ENCODE measurements at regions not wholly inside any gene's neighbourhood (a gene's known extent, or its start where the extent isn't known, plus 50 kb on each side); places are given as distances from the start of the nearest gene placed in this dataset.
"Not testable (repeated sequence)": the region's sequence is repeated elsewhere in the genome, so short reads cannot be mapped to it uniquely, and the experiment has no call there.

DNA sequence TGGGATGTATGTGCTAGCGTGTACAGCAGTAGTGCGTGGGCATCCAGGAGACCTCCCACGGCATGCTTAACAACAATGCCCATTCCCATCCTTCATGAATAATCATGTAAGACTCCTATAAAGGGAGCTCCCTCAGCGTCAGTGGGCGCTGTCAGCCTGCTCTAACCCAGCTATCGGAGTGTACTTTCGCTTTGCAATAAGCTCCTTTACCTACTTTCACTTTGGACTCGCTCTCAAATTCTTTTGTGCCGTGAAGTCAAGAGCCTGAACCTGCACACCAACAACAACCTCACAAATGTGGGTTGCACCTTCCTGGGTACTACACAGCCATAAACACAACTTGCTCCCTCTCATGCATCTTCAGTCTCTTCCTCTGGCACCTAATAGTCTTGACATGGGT, 114.8 kb upstream of the PAXBP1 start:
- DNase-seq, result no peak

DNA sequence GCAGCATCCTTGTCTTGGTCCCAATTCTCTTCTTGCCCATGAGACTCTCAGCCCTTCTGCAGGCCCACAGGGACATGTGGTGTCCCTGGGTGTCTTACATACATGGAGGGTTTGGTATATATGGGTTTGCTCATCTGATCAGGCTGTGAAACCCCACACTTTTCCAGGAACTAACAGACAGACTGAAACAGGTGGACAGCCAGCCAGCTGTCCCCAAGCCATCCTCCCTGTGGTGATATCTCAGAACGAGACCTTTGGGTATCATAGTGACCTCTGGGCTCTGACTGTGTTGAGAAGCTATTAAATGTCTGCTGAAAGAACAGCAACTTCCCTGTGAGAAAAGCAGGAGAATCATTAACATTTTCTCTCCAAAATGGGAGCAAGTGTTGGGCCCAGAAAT, 115.5 kb upstream of the PAXBP1 start:
- no peak for DNase-seq

DNA sequence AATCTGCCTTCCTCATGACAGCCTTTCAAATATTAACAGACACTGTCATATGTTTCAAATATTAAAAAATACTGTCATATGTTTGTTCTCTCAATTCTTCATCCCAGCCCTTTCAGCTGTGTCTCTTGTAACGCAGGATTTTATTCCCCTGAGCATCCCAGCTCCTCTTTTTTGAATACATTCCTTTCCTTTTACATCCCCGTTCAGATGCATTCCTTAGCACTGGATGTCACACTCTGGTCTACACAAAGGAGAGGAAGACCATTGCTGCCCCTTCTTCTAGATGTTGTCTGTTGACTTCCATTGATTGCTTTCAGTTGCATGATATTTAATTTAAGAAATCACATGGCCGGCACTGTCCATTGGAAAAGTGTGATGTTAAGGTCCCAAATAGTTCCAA, 117.4 kb upstream of the PAXBP1 start:
- no peak for DNase-seq

DNA sequence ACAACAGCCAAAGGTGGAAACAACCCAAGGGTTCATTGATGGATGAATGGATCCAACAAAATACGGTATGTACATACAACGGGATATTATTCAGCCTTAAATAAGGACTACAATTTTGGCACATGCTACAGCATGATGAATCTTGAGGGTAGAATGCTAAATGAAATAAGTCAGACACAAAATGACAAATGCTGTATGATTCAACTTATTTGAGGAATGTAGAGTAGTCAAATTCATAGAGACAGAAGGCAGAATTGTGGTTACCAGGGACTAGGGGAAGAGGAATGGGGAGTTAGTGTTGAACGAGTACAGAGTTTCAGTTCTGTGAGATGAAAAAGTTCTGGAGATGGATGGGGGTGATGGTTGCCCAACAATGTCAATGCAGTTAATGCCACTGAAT, 118.0 kb upstream of the PAXBP1 start:
- no peak for DNase-seq

DNA sequence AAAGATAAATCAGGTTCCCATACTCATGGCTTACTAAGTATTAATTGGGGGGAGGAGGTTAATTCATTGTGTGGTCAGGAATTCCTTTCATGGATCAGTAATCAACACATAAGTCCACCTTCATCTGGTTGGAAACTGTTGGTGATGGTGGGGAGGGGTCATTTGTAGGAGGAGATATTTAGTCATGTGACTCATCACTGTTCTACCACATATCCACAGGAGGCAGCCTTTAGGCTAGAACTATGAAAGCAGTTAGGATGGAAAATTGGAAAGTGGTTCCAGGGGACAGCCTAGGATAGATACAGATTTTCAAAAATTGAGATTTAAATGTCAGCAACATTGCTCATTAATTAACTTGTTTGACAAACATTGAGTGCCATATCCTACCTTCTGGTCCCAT, 122.8 kb upstream of the PAXBP1 start:
- DNase-seq, result no peak

DNA sequence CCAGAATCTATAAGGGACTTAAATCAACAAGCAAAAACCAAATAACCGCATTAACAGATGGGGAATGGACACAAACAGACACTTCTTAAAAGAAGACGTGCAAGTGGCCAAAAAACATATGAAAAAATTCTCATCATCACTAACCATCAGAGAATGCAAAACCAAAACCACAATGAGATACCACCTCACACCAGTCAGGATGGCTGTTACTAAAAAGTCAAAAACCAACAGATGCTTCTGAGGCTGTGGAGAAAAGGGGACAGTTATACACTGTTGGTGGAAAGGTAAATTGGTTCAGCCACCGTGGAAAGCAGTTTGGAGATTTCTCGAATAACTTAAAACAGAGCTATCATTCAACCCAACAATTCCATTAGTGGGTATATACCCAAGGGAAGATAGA, 124.9 kb upstream of the OLIG2 start:
- DNase-seq, result no peak

DNA sequence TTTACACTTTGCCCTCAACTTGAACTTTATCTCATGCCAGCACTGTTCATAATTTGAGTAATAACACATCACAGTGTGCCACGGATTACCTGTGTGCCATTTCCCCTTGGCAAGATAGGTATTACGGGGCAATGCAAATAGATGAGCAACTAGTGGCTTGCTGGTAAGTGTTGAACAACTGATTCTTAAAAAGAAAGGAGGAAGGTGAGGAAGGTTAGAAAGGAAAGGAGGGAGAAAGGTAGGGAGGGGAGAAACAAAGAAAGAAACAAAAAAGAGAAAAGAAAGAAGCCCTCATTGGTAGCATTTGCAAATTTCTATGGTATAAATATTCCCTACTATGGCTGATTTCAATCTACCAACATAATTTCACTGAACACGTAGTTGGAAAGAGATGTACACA, 118.2 kb upstream of the OLIG2 start:
- DNase-seq, result no peak

DNA sequence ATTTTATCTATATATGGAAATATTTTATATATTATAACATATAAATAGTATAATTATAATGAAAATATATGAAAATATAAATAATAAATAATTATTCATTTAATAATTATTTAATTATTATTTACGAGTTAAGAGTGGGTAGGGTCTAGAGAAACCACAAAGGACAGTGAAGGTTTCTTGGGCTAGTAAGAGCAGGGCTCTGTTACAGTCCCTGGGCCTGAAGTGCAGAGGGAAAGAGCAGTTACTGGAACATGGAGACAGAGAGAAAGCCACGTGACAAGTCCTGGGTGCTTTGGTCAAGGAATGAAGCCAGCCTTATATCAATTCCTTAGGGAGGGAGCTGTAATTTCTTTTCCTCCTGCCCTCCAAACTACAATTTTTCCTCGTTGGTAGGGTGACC, 117.2 kb upstream of the OLIG2 start:
- DNase-seq, result no peak

DNA sequence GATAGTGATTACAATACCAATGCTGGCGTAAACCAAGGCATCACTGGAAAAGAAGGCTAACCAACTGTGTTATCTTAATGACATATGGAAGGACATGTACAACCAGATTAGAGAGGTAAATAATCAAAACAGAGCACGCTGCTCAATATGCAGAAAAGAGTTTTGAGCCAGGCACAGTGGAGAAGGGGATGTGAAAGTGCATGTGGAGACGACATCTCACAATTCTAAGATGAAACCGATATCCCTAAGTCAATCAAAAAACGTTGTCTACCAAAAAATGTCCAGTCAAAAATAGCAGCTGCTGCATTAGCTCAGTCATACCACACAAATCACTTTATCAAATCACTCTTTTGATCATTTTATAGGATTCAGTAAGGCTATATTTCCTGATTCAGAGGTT, 116.3 kb upstream of the OLIG2 start:
- no peak for DNase-seq

DNA sequence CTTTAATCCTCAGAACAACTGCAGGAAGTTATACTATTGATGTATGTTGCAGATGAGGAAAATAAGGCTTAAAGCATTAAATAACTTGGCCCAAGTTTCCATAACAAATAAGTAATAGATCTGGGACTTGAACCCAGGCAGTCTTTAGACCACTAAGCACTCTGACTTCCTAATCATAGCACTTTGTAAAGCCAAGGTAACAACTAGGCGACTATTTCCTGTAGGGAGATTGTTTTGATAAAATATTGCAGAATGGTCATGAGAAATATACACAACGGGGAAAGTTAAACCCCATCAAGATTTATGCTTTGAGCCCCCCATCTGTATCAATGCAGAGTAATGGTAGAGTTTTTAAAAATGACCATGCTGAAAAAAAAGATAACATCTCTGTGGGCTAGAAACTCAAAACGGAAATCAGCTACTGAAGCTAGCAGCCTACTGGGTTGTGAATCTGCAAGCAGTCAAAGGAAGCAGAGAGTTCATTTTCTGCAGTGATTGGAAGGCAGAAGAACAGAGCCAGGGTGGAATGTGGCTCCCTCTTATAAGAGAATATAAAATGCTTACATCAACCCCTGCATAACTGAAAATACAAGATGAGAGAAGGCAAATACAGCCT, 111.2 kb upstream of the OLIG2 start:
- no peak for DNase-seq

DNA sequence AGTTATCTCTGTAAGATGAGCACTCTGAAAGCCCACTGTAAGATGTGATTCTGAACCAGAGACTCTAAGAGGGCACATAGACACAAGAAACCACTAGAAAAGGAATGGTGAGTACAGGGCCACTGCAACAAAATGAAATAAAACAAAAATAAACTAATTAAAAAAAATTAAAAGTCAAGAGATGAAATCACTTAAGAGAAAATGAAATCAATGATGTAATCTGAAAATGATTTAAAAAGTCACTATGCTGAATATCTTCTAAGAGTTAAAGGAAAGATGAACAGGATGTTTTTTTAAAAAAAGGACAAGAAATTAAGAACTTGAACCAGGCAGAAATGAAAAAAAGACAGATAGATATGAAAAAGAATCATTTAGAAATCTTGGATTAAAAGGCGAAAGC, 110.6 kb upstream of the OLIG2 start:
- no peak for DNase-seq

DNA sequence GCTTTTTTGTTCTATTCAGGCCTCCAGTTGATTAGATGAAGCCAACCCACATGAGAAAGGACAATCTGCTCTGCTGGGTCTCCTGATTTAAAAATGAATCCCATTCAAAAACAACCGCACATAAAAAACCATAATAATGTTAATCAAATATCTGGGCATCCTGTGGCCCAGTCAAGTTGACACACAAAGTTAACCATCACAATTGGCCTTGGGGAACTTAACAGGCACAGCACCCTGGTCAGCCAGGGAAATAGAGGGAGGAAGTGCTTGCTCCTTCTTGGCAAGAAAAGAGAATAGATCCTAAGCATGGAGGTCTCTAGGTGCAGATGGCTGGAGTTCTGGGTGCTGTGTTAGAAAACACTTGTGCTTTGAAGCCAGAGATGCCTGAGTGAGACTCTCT, 109.6 kb upstream of the OLIG2 start:
- DNase-seq, result no peak

DNA sequence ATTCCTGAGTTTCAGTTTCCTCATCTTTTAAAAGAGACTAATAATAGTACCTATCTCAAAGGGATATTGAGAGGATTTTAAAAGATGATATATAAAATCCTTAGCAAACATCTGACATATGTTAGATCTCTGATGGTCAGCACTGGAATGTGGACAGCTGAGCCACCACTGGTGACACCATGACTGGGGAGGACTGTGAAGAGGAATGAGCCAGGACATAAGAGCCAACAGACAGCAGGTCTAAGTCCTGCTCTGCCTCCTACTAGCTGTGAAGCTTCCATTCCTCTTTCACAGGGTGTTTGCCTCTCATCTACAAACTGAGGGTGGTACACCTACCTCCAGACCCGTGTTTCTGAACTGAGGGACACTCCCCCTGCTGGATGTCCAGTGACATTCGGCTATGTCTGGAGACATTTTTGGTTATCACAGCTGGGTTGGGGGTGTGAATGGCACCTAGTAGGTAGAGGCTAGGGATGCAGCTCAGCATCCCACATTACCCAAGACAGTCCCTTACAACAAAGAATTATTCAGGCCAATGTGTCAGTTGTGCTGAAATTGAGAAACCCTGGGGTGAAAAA, 109.1 kb upstream of the OLIG2 start:
- no peak for DNase-seq

DNA sequence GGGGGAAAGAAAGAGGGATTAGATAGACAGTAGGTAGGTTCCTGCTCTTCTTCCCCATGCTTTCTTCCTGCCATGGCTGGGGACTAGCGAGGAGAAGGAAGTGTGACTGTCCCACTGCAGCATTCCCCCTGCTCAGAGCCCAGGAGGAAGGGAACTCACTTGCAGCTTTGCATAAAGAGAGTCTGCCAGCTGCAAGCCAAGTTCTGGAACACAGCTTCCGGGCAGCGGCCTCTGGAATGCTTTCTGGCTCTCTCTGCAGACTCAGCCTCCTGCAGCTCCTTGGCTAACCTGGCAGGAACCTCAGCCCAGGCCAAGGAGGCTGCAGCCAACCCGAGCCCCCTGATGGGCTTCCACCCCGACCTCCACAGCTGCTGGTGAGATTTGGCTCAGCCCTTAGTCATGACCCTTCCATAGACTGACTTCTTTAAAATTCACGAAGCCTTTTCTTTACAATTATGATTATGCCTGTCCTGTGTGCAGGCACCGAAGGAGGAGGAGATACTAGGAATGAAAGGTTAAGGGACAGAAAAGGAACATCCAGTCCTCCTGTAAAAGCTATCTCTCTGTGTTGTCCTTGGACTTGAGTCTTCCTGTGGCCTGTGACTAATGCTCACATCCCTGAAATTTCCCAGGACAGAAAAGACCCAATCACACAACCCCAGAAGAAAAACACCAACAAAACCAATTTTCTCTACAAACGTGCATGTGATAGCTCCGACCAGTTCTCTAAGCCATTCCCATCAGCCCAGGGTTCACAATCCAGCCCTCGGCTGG, 108.2 kb upstream of the OLIG2 start:
- no peak for DNase-seq

DNA sequence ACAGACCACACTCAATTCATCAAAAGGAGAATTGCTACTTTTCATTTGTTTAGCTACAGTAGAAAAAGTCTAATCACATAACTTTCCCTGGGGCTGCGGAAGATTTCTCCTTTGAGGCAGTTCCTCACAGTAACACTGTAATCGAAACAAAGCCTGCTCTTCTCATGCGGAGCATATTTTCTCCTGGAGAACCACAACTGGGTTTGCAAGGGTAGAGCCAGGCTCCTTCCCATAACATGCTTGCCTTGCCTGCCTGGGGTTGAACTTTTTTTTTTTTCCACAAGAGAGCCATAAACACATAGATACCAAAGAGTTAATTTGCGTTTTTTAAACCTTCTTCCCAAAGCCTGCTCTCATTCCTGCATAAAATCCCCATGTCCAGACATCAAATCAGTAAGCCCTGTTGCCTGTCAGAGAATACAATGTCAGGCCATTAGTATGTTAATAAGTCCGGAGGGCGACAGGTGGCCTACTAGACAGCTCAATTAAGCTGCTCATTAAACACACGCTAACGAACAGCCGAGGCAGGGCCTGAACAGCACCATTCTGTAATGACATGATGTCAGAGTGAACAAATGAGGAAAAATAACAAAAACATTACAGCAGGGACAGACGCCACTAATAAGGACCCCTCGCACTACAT, 107.1 kb upstream of the OLIG2 start:
- DNase-seq, result no peak

DNA sequence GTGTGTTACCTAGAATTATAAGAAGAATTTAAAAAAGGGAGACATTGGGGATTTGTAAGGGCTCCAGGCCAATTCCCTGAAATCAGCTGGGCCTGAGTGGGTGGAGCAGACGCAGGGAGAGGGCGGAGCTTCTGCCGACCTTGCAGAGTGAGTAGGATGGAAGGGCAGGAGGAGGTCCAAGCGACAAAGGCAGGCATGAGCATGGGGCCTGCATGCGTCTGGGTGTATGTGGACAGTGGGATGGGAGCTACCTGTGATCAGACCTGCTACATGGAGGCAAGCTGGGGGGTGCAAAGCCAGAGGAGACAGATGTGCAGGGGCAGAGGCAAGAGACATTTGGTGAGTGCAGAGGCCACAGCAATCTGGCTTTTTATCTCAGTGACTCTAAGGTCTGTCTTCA, 105.3 kb upstream of the OLIG2 start:
- no peak for DNase-seq

DNA sequence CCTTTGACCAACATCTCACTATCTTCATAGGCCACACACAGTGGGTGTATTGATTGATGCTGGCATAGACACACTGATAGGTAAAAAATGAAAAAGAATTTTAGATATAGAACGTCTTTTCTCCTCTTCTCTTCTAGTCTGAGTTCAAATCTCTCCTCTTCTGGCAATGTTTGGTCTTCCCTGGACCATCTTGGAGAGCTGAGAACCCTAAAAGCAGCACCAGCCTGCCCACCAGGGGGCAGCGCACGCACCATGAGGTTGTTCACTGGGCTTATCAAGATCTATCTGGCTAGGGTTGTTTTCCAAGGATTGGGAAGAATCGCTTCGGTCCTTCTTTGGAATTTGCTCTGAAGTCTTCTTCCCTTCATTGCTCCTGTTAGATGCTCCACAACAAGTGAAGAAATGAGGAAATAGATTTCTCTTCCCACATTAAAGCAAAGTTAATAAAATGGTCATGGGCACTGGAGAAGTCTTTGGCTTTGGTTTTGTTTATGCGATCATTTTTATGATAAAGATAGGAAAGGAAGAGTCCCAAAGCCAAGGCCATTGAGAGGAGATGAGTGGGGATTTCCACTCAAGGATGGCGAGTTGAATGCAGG, 104.0 kb upstream of the OLIG2 start:
- no peak for DNase-seq

DNA sequence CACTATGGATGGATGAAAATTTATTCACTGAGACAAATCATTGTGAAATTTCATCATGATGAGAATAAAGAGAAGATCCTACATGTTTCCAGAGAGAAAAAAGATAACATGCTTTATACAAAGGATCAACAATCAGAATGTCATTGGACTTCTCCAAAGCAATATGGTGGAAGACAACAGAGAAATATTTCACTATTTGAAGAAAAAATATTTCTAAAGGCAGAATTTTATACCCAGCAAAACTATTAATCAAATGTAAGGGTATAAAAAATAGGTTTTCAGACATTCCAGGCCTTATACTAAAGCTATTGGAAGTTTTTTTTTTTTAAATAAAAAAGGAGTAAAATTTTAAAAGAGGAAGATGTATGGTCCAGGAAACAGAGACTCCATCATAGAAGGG, 100.6 kb upstream of the OLIG2 start:
- DNase-seq, result no peak

DNA sequence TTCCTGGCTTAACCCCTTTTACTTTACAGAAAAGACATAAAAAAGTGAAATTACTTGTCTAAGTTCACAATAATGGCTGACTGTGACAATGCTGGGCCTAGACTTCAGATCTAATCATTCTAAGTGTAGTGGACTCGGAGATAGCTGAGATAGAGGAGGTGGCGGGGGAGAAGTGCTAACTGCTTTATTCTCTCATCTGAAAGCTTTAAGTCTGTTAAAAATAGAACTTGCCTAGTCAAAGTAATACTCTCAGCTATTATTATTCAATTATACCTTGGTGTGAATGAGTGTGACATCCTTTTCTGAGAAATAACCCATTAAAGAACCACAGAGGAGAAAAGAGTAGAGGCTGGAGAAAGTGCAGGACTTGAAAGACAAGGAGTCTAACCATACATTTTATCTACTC, 96.1 kb upstream of the OLIG2 start:
- no peak for DNase-seq

DNA sequence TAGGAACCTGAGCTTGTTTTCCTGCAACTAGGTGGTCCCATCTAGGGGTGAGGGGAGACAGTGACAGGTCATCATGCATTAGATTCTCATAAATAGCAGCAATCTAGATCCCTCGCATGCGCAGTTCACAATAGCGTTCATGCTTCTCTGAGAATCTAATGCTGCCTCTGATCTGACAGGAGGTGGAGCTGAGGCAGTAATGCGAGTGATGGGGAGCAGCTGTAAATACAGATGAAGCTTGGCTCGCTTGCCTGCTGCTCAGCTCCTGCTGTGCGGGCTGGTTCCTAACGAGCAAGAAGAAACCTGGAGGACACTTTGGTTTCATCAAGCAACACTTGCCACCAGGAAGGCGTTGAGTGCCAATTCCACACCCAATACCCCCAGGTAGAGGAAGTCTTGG, 95.1 kb upstream of the OLIG2 start:
- DNase-seq, result no peak

DNA sequence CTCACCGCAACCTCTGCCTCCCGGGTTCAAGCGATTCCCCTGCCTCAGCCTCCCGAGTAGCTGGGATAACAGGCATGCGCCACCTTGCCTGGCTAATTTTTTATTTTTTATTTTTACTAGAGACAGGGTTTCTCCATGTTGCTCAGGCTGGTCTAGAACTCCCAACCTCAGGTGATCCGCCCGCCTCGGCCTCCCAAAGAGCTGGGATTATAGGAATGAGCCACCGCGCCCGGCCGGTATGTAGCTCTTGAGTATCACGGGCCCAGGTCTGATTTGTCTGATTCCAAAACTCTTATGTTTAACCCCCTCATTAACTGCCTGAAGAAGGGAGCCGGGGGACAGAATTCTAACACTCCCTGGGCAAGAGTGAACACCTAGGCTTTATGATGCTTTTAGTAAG, 91.7 kb upstream of the OLIG2 start:
- DNase-seq, result not testable (repeated sequence)

DNA sequence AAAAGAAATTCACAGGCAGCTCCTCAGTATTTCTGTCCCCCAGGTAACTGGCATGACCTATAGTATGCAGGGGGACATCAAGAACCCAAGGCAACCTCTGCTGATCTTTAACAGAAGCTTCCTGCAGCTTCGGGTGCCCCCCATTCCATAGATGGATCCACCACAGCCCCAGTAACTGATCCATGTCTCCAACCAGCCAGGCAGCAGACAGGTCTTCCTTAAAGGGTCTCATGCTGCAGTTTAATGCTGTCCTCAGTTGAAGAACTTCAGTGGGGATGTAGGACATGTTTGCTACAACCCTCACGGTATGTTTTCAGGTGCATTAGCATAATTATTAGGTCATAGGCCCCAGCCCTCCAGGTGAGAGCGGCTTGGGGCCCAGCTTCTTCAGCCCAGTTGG, 90.9 kb upstream of the OLIG2 start:
- DNase-seq, result no peak

DNA sequence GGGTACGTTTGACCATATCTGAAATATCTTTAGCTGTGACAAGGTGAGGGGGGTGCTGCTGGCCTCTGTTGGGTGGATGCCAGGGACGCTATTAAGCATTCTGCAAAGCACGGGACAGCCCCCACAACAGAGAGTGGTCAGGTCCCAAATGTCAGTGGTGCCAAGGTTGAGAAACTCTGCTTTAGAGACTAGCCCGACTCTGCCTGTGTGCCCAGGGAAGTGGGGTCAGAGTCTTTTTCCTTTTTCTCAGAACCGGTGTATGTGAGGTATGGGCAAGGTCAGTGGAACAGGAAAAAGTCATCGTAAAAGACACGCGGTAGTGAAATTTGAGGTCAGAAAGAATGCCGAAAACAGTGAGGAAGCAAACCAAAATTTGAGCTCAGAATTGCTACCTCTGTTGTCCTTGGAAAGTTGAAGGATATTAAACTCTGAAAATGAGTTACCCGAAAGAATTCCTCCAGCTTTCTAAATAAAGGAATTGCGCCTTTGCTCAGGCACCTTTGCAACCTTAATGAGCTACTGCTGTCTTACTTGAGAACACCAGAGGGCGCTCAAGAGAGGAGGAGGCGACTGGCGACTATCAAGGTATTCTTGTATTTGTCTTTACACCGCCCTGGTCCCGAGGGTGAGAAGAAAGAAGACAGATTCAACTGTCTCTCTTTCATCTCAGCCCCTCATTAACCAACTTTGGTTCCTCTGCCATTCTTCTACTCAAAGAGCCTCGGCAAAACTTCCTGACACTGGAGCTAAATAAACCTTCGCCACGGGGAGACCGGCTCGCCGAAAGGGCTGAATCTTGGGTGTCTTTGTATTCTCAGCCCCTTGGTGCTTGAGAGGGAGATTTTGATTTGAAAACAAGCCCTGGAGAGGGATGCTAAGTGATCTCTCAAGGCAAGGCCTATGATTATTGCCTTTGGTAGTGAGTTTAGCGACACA, 85.4 kb upstream of the OLIG2 start:
- peak; percentile 31 for DNase-seq
